ENCODE measurements at regions not wholly inside any gene's neighbourhood (a gene's known extent, or its start where the extent isn't known, plus 50 kb on each side); places are given as distances from the start of the nearest gene placed in this dataset.

GRCh38 chr4:58090539-58090938 is 980.4 kb upstream of the IGFBP7 start:
- in situ Hi-C loops (cut with HindIII; ENCODE audit: extremely low pct_ligation_motif_present, low pct_unique_long_range_greater_than_20kb) = no loop called here
- TF ChIP-seq NR3C1 (CRISPR knock-in tag; IDR thresholded peaks at IDR 0.05) (no peak), SP2 (CRISPR knock-in tag; IDR thresholded peaks at IDR 0.05) (no peak), ZSCAN31 (CRISPR knock-in tag; IDR thresholded peaks at IDR 0.05; ENCODE audit: low read depth) (no peak), MBD4 (IDR thresholded peaks at IDR 0.05; ENCODE audit: borderline replicate concordance, low read length) (no peak), ZNF280D (CRISPR knock-in tag; IDR thresholded peaks at IDR 0.05) (no peak), ZNF30 (CRISPR knock-in tag; IDR thresholded peaks at IDR 0.05) (no peak), ZBTB33 (CRISPR knock-in tag; IDR thresholded peaks at IDR 0.05) (no peak), U2AF2 (IDR thresholded peaks at IDR 0.05; ENCODE audit: low read depth, low read length) (no peak), SNAPC2 (CRISPR knock-in tag; IDR thresholded peaks at IDR 0.05) (no peak), ZNF720 (CRISPR knock-in tag; IDR thresholded peaks at IDR 0.05) (no peak), AGO1 (IDR thresholded peaks at IDR 0.05; ENCODE audit: low read depth, low read length, poor library complexity, severe bottlenecking) (no peak), ZNF414 (CRISPR knock-in tag; IDR thresholded peaks at IDR 0.05) (no peak), POLR2AphosphoS5 (IDR thresholded peaks at IDR 0.05; ENCODE audit: low read depth, low read length) (no peak), HNF4G (IDR thresholded peaks at IDR 0.05; ENCODE audit: borderline replicate concordance, low read depth, low read length) (no peak), HNF4G (CRISPR knock-in tag; IDR thresholded peaks at IDR 0.05; ENCODE audit: borderline replicate concordance, low read depth) (no peak), ZSCAN9 (CRISPR knock-in tag; IDR thresholded peaks at IDR 0.05; ENCODE audit: borderline replicate concordance) (no peak), CEBPZ (IDR thresholded peaks at IDR 0.05; ENCODE audit: low read length) (no peak), ZNF160 (CRISPR knock-in tag; IDR thresholded peaks at IDR 0.05) (no peak)
- ATAC-seq = no peak
- Histone ChIP-seq H4K20me1 (ENCODE audit: insufficient read depth, low read length) (no peaks in the 10 kb centered on the region), H3K27me3 (ENCODE audit: control insufficient read depth in 1 of 2, insufficient read depth in 2 of 2, low read length in 2 of 2) (no peaks in the 10 kb centered on the region), H3K4me2 (ENCODE audit: low read depth, low read length) (no peak overlapping the region), H3K79me2 (ENCODE audit: insufficient read depth, low read length) (no peaks in the 10 kb centered on the region), H3K9me3 (ENCODE audit: low read length) (peaks cover 32% of the 10 kb centered on the region), H3K9ac (ENCODE audit: insufficient read depth, low read depth, low read length) (no peak overlapping the region), H3K4me3 (replicated peaks in 1 of 3; ENCODE audit: insufficient read depth in 1 of 3, low read depth in 2 of 3, low read length in 3 of 3) (no peak overlapping the region), H3K27ac (ENCODE audit: extremely low read length, insufficient read depth, low read length) (no peak overlapping the region), H3K4me1 (ENCODE audit: insufficient read depth, low read length) (no peaks in the 10 kb centered on the region), H3K36me3 (replicated peaks in 1 of 2; ENCODE audit: control insufficient read depth in 1 of 2, insufficient read depth in 2 of 2, low read length in 2 of 2) (no peaks in the 10 kb centered on the region), H2AFZ (ENCODE audit: low read length) (no peak overlapping the region)
- no peak for DNase-seq (ENCODE audit: low spot score)
- no TSS peak for BruUV-seq (replicated peaks)
- POLR2A ChIA-PET = no interaction called here
- intact Hi-C loops (cut with micrococcal nuclease; ENCODE audit: unreplicated experiment) = no loop called here
- no peak for FAIRE-seq
- CTCF ChIA-PET (ENCODE audit: low intra/inter-chr PET ratio, low total read pairs) = no interaction called here

Data from HepG2 (cell line).